NB4 (cell line): ENCODE measurements at regions not wholly inside any gene's neighbourhood (a gene's known extent, or its start where the extent isn't known, plus 50 kb on each side); places are given as distances from the start of the nearest gene placed in this dataset.

ENCODE experiments used
- DNase-seq: peaks from one replicate; pipeline ENCODE4 v3.0.0; 2010; ENCODE audit warnings: low read depth
- H3K4me3 ChIP-seq: one replicate; pipeline ENCODE4 v1.5.1; 2011; ENCODE audit warnings: mild to moderate bottlenecking, low read depth, low read length, moderate library complexity
- MYC ChIP-seq: IDR thresholded peaks from 2 replicates; pipeline ENCODE4 v1.6.1; 2011; ENCODE audit warnings: low read depth, low read length
- POLR2A ChIP-seq: IDR thresholded peaks from 2 replicates; pipeline ENCODE4 v1.6.1; 2011; ENCODE audit warnings: mild to moderate bottlenecking; ENCODE audit not compliant: insufficient read length; ENCODE audit errors: extremely low read depth
- TF ChIP-seq, protein P1 (sequence below): IDR thresholded peaks from one replicate; pipeline ENCODE4 v1.5.1; 2012; ENCODE audit warnings: low read depth, low read length
- TF ChIP-seq, protein P2 (sequence below): IDR thresholded peaks from 2 replicates; pipeline ENCODE4 v1.6.1; 2011; ENCODE audit warnings: low read depth, low read length

DNA sequence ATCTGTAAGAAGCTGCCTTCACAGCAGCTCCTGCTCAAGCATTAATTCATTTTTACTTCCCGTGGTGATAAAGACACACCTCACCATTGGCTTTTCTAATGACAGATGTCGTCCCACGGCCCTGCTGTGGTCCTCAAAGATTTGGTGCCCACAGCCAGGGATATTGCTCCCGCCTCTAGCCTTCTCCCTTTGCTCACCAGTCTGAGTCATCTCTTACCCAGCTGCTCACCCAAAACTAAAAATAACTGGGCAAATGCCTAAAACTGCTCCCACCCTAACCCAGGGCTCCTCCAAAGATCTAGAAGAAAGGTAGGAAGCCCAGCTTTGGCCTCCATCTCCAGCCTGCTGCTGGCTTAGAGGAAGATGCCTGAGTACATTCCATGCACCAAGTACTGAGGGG, 371.1 kb upstream of the ZNF507 start:
- no peak for DNase-seq
- TF ChIP-seq, protein P1, sequence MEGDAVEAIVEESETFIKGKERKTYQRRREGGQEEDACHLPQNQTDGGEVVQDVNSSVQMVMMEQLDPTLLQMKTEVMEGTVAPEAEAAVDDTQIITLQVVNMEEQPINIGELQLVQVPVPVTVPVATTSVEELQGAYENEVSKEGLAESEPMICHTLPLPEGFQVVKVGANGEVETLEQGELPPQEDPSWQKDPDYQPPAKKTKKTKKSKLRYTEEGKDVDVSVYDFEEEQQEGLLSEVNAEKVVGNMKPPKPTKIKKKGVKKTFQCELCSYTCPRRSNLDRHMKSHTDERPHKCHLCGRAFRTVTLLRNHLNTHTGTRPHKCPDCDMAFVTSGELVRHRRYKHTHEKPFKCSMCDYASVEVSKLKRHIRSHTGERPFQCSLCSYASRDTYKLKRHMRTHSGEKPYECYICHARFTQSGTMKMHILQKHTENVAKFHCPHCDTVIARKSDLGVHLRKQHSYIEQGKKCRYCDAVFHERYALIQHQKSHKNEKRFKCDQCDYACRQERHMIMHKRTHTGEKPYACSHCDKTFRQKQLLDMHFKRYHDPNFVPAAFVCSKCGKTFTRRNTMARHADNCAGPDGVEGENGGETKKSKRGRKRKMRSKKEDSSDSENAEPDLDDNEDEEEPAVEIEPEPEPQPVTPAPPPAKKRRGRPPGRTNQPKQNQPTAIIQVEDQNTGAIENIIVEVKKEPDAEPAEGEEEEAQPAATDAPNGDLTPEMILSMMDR: no peak
- TF ChIP-seq, protein P2, sequence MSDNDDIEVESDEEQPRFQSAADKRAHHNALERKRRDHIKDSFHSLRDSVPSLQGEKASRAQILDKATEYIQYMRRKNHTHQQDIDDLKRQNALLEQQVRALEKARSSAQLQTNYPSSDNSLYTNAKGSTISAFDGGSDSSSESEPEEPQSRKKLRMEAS: no peak
- TF ChIP-seq MYC (no peak), POLR2A (no peak)
- no peak overlapping the region for H3K4me3 ChIP-seq

DNA sequence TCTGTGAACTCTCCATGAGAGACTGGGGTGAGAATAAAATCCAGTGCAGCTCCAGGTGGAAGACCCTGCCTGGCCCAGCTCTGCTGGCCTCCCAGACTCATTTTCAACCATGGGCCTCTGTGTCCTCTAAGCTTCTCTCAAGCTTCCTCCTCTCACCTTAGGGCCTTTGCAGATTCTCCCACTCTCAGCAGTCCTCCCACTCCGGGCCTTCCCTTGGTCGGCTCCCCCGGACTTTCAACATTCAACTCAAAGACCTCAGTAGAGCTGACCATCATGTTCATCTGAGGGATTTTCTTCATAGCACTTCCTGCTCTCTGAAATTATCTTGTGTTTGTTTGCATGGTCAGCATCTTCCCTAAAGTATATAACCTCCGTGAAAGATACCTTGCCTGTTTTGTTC, 370.5 kb upstream of the ZNF507 start:
- no peak for DNase-seq
- TF ChIP-seq POLR2A (no peak), MYC (no peak)
- TF ChIP-seq, protein P2: no peak
- TF ChIP-seq, protein P1: no peak
- H3K4me3 ChIP-seq: no peak overlapping the region

DNA sequence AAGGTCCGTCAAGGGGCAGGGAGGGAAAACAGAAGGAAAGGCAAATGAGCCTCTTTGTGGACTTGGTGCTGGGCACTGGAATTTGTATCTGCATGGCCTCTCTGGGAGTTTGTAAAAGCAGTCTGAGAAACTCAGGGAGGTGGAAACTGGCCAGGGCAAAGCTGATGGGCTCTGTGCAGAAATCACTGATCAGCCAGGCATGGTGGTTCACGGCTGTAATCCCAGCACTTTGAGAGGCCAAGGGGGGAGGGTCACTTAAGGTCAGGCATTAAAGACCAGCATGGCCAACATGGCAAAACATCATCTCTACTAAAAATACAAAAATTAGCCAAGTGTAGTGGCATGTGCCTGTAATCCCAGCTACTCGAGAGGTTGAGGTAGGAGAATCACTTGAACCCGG, 369.9 kb upstream of the ZNF507 start:
- DNase-seq: no peak
- no peak for TF ChIP-seq POLR2A
- no peak for TF ChIP-seq MYC
- TF ChIP-seq, protein P2: no peak
- TF ChIP-seq, protein P1: no peak
- no peak overlapping the region for H3K4me3 ChIP-seq

DNA sequence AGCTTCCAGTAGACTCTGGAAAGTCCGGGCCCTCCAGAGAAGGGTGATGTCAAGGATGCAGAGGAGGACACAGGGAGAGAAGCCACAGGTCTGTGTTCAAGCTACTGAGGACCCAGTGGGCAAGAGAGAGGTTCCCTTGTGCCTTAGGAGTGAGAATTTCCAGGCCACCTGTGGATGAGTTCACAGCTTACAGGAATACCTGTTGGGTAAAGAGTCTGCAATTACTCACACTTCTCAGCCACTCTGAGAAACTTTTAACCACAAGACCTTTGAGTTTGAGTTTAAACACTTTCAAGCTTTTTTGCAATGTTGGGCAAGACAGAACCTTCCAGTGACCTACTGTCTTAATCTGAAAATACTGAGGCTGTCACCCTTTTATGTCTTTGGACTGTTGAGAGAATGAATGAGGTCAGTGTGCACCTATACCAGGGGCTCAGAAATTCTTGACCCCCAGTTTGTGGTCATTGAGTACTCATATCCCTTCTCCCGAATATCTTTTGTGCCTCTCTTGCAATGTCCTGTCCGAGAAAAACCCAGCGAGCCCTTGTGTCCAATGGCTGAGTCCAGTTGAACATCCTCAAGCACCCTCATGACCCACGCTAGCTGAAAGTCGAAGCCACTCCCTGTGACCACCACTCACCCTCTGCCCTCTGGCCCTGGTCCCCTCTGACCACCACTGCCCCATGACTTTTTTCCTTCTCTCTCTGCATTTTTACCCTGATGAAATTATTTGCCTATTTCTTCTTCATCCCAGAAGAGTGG, 368.5 kb upstream of the ZNF507 start:
- TF ChIP-seq MYC (no peak), POLR2A (no peak)
- TF ChIP-seq, protein P1: no peak
- no peak for DNase-seq
- no peak overlapping the region for H3K4me3 ChIP-seq

DNA sequence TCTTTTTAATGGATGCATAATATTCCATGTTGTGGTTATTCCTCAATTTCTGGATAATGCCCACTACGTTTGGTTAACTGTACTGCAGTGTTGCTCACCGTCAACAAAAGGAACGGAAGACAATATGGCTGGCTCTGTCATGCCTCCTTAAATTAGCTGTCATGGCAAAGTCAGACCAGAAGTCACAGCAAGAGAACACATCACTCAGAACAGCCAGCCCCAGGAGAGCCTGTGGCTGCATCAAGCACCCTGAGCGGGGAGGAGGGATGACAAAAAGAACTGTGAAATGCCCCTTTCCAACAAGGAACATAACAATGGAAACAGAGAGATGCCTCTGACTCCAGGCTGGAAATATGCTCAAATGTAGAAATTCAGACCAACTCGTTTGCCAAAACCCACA, 366.0 kb upstream of the ZNF507 start:
- no peak overlapping the region for H3K4me3 ChIP-seq
- no peak for DNase-seq
- TF ChIP-seq, protein P1: no peak
- TF ChIP-seq, protein P2: no peak
- no peak for TF ChIP-seq POLR2A
- no peak for TF ChIP-seq MYC
